HCT116 (cell line): ENCODE measurements at regions not wholly inside any gene's neighbourhood (a gene's known extent, or its start where the extent isn't known, plus 50 kb on each side); places are given as distances from the start of the nearest gene placed in this dataset.

Experiments used
- CEBPB ChIP-seq: IDR thresholded peaks from 2 replicates; pipeline ENCODE4 v1.6.1; 2012; ENCODE audit warnings: low read depth
- ELF1 ChIP-seq: IDR thresholded peaks from 2 replicates; pipeline ENCODE4 v1.6.1; 2012; ENCODE audit warnings: low read depth, borderline replicate concordance
- EZH2phosphoT487 ChIP-seq: fragments of 200-600 bp; IDR thresholded peaks from 2 replicates; pipeline ENCODE4 v1.6.1; 2018; ENCODE audit warnings: antibody characterized with exemption, borderline replicate concordance
- POLR2A ChIP-seq: IDR thresholded peaks from 2 replicates; pipeline ENCODE4 v1.7.0; 2011; ENCODE audit warnings: borderline replicate concordance; ENCODE audit not compliant: insufficient read depth, insufficient read length; ENCODE audit errors: extremely low read depth
- POLR2AphosphoS5 ChIP-seq: IDR thresholded peaks from 2 replicates; pipeline ENCODE4 v1.6.1; 2011; ENCODE audit warnings: mild to moderate bottlenecking, low read depth, low read length, moderate library complexity
- ZFX ChIP-seq: fragments of 450-650 bp; IDR thresholded peaks from 2 replicates; pipeline ENCODE4 v1.6.1; 2017
- ZNF274 ChIP-seq: fragments of 200-500 bp; sonication (Bioruptor generic); IDR thresholded peaks from 2 replicates; pipeline ENCODE4 v1.6.1; 2014; ENCODE audit warnings: mild to moderate bottlenecking, low read depth, low read length, inconsistent platforms
- TF ChIP-seq, protein P1 (sequence below), 3 experiments: fragments of 200-600 bp in 1 of 3; sonication (generic) in 1 of 3; IDR thresholded peaks in 2 of 3; conservative IDR thresholded peaks in 1 of 3; 2 replicates each; pipeline ENCODE4 v1.5.1; 2012 to 2017; ENCODE audit warnings: low read depth in 2 of 3, low read length in 2 of 3, antibody characterized with exemption in 1 of 3, borderline replicate concordance in 1 of 3, control low read depth in 1 of 3, mild to moderate bottlenecking in 1 of 3, mixed read lengths in 1 of 3, mixed run types in 1 of 3, moderate library complexity in 1 of 3; ENCODE audit not compliant: insufficient read depth in 1 of 3
- TF ChIP-seq, protein P2 (sequence below): IDR thresholded peaks from 2 replicates; pipeline ENCODE4 v1.6.1; 2012
- TF ChIP-seq, protein P3 (sequence below): IDR thresholded peaks from 2 replicates; pipeline ENCODE4 v1.6.1; 2011; ENCODE audit warnings: mild to moderate bottlenecking, low read length, moderate library complexity; ENCODE audit not compliant: insufficient replicate concordance; ENCODE audit errors: extremely low read depth

DNA sequence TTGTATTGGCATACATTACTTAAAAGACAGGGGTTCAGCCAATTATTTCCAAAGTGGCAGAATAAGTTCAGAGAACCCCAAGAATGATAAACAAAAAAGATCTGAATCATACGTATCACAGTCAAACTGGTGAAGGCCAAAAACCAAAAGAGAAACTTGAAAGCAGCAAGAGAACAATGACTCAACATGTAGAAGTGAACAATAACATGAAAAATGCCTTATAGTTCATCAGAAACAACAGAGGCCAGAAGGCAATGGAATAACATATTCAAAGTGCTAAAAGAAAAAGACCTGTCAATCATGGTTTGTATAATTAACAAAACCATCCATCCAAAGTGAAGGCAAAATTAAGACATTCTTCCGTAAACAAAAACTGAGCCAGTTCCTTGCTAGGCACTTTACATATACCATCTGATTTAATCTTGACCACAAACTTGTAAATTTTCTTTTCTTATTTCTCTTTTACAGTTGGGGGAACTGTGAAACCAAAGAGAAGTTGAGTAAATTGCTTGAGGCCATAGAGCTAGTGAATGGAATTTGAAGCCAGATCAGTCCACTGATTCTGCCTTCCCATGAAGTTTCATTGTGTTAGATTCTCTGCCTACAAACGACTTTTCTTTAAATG lies 232.1 kb upstream of the SEL1L start:
- TF ChIP-seq, protein P1, sequence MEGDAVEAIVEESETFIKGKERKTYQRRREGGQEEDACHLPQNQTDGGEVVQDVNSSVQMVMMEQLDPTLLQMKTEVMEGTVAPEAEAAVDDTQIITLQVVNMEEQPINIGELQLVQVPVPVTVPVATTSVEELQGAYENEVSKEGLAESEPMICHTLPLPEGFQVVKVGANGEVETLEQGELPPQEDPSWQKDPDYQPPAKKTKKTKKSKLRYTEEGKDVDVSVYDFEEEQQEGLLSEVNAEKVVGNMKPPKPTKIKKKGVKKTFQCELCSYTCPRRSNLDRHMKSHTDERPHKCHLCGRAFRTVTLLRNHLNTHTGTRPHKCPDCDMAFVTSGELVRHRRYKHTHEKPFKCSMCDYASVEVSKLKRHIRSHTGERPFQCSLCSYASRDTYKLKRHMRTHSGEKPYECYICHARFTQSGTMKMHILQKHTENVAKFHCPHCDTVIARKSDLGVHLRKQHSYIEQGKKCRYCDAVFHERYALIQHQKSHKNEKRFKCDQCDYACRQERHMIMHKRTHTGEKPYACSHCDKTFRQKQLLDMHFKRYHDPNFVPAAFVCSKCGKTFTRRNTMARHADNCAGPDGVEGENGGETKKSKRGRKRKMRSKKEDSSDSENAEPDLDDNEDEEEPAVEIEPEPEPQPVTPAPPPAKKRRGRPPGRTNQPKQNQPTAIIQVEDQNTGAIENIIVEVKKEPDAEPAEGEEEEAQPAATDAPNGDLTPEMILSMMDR (IDR thresholded peaks at IDR 0.05 in 2 of 3, conservative IDR thresholded peaks at IDR 0.05 in 1 of 3; ENCODE audit: borderline replicate concordance in 1 of 3, insufficient read depth in 1 of 3, low read depth in 2 of 3, low read length in 2 of 3), result no peak
- TF ChIP-seq ELF1 (no peak), POLR2AphosphoS5 (no peak), EZH2phosphoT487 (no peak), CEBPB (no peak), ZNF274 (no peak), ZFX (no peak), POLR2A (no peak)
- TF ChIP-seq, protein P2, sequence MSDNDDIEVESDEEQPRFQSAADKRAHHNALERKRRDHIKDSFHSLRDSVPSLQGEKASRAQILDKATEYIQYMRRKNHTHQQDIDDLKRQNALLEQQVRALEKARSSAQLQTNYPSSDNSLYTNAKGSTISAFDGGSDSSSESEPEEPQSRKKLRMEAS, result no peak
- TF ChIP-seq, protein P3, sequence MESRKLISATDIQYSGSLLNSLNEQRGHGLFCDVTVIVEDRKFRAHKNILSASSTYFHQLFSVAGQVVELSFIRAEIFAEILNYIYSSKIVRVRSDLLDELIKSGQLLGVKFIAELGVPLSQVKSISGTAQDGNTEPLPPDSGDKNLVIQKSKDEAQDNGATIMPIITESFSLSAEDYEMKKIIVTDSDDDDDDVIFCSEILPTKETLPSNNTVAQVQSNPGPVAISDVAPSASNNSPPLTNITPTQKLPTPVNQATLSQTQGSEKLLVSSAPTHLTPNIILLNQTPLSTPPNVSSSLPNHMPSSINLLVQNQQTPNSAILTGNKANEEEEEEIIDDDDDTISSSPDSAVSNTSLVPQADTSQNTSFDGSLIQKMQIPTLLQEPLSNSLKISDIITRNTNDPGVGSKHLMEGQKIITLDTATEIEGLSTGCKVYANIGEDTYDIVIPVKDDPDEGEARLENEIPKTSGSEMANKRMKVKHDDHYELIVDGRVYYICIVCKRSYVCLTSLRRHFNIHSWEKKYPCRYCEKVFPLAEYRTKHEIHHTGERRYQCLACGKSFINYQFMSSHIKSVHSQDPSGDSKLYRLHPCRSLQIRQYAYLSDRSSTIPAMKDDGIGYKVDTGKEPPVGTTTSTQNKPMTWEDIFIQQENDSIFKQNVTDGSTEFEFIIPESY, result no peak
